22Rv1 (cell line): ENCODE measurements at regions not wholly inside any gene's neighbourhood (a gene's known extent, or its start where the extent isn't known, plus 50 kb on each side); places are given as distances from the start of the nearest gene placed in this dataset.

ENCODE experiments used
- CTCF ChIP-seq: fragments of 450-650 bp; IDR thresholded peaks from 2 replicates; pipeline ENCODE4 v1.5.1; 2017; ENCODE audit warnings: mild to moderate bottlenecking
- ZFX ChIP-seq: fragments of 450-650 bp; IDR thresholded peaks from 2 replicates; pipeline ENCODE4 v1.6.1; 2017; ENCODE audit warnings: antibody characterized with exemption, borderline replicate concordance

DNA sequence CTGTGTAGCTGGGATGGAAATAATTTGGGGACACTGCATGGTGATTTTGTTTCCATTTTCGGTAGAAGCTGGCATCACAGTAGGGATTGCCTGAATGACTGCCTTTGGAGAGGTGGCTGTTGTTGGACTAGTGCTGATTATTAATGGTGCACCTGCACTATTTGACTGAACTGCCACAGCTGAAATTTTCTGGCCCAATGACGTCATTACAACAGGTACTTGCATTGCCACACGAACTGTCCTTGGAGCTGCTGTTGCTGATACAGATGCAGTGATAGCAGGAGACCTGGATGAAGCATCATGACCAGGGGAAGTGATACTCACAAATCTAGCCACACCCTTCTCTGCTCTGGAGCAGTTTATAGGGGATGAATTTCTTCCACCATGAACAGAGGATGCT is 95.6 kb upstream of the FOXC1 start:
- TF ChIP-seq CTCF (no peak), ZFX (no peak)
